Breast epithelium (tissue), 4 donors: ENCODE measurements at regions not wholly inside any gene's neighbourhood (a gene's known extent, or its start where the extent isn't known, plus 50 kb on each side); places are given as distances from the start of the nearest gene placed in this dataset.

Experiments
- DNase-seq, 2 donors: peaks; one replicate each; pipeline ENCODE4 v3.0.0-alpha.2; 2019; ENCODE audit warnings: low spot score in 2 of 2
- H3K27ac ChIP-seq, 2 donors: fragments of 200-600 bp; sonication (generic) in 1 of 2; one replicate each; pipeline ENCODE4 v1.5.1; 2016 to 2019; ENCODE audit warnings: mild to moderate bottlenecking in 1 of 2
- H3K27me3 ChIP-seq, 2 donors: fragments of 200-600 bp; sonication (generic) in 1 of 2; one replicate each; pipeline versions ENCODE4 v1.5.1 to v1.6.0; 2017 to 2019; ENCODE audit warnings: control low read depth in 1 of 2, mild to moderate bottlenecking in 1 of 2
- H3K36me3 ChIP-seq: fragments of 200-600 bp; one replicate; pipeline ENCODE4 v1.5.1; 2019
- H3K4me1 ChIP-seq, 2 donors: fragments of 200-600 bp; sonication (generic); one replicate each; pipeline ENCODE4 v1.5.1; 2016 to 2019; ENCODE audit warnings: control low read depth in 1 of 2
- H3K4me3 ChIP-seq, 3 donors: fragments of 200-600 bp; sonication (generic); 1 replicate in 2 of 3; 2 replicates in 1 of 3; pipeline ENCODE4 v1.5.1; 2016 to 2019; ENCODE audit warnings: mild to moderate bottlenecking in 3 of 3, moderate library complexity in 2 of 3
- H3K9me3 ChIP-seq, 2 donors: fragments of 200-600 bp; sonication (generic) in 1 of 2; one replicate each; pipeline ENCODE4 v1.5.1; 2016 to 2019; ENCODE audit warnings: control low read depth in 1 of 2
- CTCF ChIP-seq, 3 donors: fragments of 450-650 bp; IDR thresholded peaks; one replicate each; pipeline ENCODE4 v1.5.1; 2016 to 2017; ENCODE audit warnings: antibody characterized with exemption in 3 of 3, mild to moderate bottlenecking in 3 of 3, moderate library complexity in 3 of 3
- POLR2A ChIP-seq: fragments of 450-650 bp; IDR thresholded peaks from one replicate; pipeline ENCODE4 v1.6.1; 2016; ENCODE audit warnings: antibody characterized with exemption, mild to moderate bottlenecking, moderate library complexity
- POLR2AphosphoS5 ChIP-seq, 3 donors: sonication (generic); formaldehyde crosslinking; IDR thresholded peaks; one replicate each; pipeline ENCODE4 v1.6.1; 2017; ENCODE audit warnings: antibody characterized with exemption in 3 of 3
- intact Hi-C: fragments of 100-400 bp; cut with DNase I; formaldehyde crosslinking; loops from one replicate; pipeline ENCODE4 v1.15.1; 2023; ENCODE audit warnings: low total_unique reads

GRCh38 chr5:93008502-93009207 is 572.4 kb downstream of the NR2F1-AS1 start:
- intact Hi-C loops, result loop anchor here (2.0 kb wide), 1 partner anchor 34 kb away; no protein-coding TSS in a partner anchor
- H3K4me1 ChIP-seq, result no peaks in the 10 kb centered on the region
- H3K27me3 ChIP-seq, result no peaks in the 10 kb centered on the region
- TF ChIP-seq POLR2AphosphoS5 (IDR thresholded peaks at IDR 0.05), result no peak
- no peak for TF ChIP-seq POLR2A
- TF ChIP-seq CTCF (IDR thresholded peaks at IDR 0.05), result no peak
- no peaks in the 10 kb centered on the region for H3K36me3 ChIP-seq
- no peaks in the 10 kb centered on the region for H3K9me3 ChIP-seq
- H3K4me3 ChIP-seq, result no peak overlapping the region
- H3K27ac ChIP-seq, result no peak overlapping the region
- no peak for DNase-seq

GRCh38 chr5:93006915-93007314 is 574.1 kb downstream of the NR2F1-AS1 start:
- intact Hi-C loops, result no loop called here
- Histone ChIP-seq H3K9me3 (no peaks in the 10 kb centered on the region), H3K27ac (no peak overlapping the region), H3K36me3 (no peaks in the 10 kb centered on the region), H3K27me3 (no peaks in the 10 kb centered on the region), H3K4me1 (no peaks in the 10 kb centered on the region), H3K4me3 (no peak overlapping the region)
- DNase-seq, result no peak
- TF ChIP-seq POLR2AphosphoS5 (IDR thresholded peaks at IDR 0.05) (no peak), CTCF (IDR thresholded peaks at IDR 0.05) (no peak), POLR2A (no peak)

- Histone ChIP-seq H3K9me3 (peaks cover 0 to 14% of the 10 kb centered on the region in 2 donors), H3K27ac (no peak overlapping the region), H3K4me3 (no peak overlapping the region), H3K27me3 (no peaks in the 10 kb centered on the region), H3K4me1 (no peaks in the 10 kb centered on the region), H3K36me3 (no peaks in the 10 kb centered on the region)
- TF ChIP-seq CTCF (IDR thresholded peaks at IDR 0.05) (no peak), POLR2AphosphoS5 (IDR thresholded peaks at IDR 0.05) (no peak), POLR2A (no peak)
- intact Hi-C loops, result no loop called here
- DNase-seq, result no peak
Observed at GRCh38 chr5:92998456-92998855, 582.6 kb downstream of the NR2F1-AS1 start.

GRCh38 chr5:92994392-92994791 is 586.6 kb downstream of the NR2F1-AS1 start:
- intact Hi-C loops, result no loop called here
- no peaks in the 10 kb centered on the region for H3K4me1 ChIP-seq
- no peak overlapping the region for H3K4me3 ChIP-seq
- TF ChIP-seq CTCF (IDR thresholded peaks at IDR 0.05) (no peak), POLR2AphosphoS5 (IDR thresholded peaks at IDR 0.05) (no peak), POLR2A (no peak)
- no peaks in the 10 kb centered on the region for H3K27me3 ChIP-seq
- no peaks in the 10 kb centered on the region for H3K36me3 ChIP-seq
- H3K27ac ChIP-seq, result no peak overlapping the region
- DNase-seq, result no peak
- peaks cover 0 to 14% of the 10 kb centered on the region in 2 donors for H3K9me3 ChIP-seq

GRCh38 chr5:92992073-92992472 is 588.9 kb downstream of the NR2F1-AS1 start:
- H3K36me3 ChIP-seq, result no peaks in the 10 kb centered on the region
- H3K27ac ChIP-seq, result no peak overlapping the region
- H3K9me3 ChIP-seq, result peaks cover 0 to 14% of the 10 kb centered on the region in 2 donors
- H3K27me3 ChIP-seq, result no peaks in the 10 kb centered on the region
- no peaks in the 10 kb centered on the region for H3K4me1 ChIP-seq
- DNase-seq, result no peak
- no peak for TF ChIP-seq POLR2AphosphoS5 (IDR thresholded peaks at IDR 0.05)
- intact Hi-C loops, result no loop called here
- no peak overlapping the region for H3K4me3 ChIP-seq
